GM18499 (cell line): ENCODE measurements at regions not wholly inside any gene's neighbourhood (a gene's known extent, or its start where the extent isn't known, plus 50 kb on each side); places are given as distances from the start of the nearest gene placed in this dataset.
"Not testable (repeated sequence)": the region's sequence is repeated elsewhere in the genome, so short reads cannot be mapped to it uniquely, and the experiment has no call there.

Source experiments
- ATAC-seq: cut with Tn5 transposase; IDR thresholded peaks from one replicate; pipeline ENCODE4 v1.9.1; 2021; ENCODE audit warnings: moderate number of reproducible peaks; ENCODE audit not compliant: insufficient read depth, unreplicated experiment

DNA sequence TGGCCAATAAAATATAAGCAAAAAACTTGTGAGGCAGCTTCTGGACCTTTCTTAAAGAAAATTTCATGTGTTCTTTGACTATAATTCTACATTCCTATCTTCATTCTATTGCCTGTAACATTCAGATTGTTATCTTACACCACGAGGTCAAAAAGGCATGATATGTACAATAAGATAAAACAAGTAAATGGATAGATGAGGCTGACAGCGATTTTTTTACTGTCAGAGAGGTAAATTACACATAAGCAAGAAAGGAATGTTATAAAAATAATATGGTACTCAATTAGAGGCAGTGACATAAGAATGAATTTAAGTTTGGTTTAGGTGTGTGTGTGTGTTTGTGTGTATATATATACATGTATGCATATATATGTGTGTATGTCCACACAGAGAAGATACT, 660.0 kb downstream of the C12orf50 start:
- no peak for ATAC-seq

DNA sequence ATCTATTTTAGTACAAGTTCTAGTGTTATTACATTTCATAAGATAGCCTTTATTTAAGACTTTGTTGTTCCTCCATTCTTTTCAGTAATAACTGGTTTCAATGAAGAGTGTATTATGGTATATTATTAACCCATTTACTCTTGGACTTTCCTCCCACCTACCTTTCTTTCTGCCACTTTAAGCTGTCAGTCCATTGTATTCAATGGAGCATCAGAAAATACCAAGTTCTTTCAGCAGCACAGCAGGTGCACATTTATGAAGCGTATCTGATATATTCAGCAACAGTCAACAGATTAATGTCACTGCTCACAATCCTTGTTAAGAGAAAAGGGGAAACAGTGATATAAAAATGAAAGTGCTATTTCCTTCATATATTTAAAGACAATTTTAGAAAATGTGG, 660.9 kb downstream of the C12orf50 start:
- ATAC-seq = no peak

DNA sequence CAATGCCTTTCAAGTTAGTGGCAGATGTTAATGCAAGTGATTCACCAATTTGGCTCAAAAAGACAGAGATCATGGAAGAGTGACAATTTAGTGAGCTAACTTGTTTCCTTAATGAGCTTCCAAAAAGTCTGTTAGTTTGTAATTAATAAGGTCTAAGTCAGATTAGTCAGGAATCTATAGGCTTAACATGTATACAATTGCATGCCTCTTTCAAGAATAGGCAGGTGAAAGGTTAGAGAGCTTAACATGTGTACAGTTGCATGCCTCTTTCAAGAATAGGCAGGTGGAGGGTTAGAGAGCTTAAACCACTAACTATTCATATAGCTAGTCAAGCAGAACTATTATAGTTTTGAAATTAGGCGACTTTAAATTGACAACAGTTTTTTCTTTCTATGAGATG, 663.8 kb downstream of the C12orf50 start:
- no peak for ATAC-seq

DNA sequence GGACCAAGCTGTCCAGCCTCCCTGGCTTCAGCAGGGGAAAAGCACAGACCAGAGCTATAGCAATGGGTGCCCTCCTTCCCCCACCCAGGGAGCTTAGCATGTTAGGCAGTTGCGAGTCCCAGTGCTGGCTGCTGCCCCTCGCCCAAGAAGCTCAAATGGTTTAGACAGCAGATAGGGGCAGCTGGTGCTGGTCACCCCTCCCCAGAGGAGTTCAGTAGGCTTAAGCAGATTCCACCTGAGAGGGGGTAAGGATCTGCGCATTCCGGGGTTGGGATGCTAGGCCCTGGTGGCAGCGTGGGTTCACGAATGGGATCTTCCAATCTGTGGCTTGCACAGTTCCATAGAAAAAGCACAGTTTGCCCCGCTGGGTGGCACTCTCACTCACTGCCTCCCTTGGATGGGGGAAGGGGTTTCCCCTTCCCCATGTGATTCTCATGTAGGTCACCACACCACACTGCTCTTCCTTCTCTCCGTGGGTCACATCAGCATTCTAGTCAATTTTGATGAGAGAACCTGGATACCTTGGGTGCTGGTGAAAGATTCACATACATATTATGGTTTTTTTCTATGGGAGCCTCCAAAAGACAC, 665.6 kb downstream of the C12orf50 start:
- no peak for ATAC-seq

DNA sequence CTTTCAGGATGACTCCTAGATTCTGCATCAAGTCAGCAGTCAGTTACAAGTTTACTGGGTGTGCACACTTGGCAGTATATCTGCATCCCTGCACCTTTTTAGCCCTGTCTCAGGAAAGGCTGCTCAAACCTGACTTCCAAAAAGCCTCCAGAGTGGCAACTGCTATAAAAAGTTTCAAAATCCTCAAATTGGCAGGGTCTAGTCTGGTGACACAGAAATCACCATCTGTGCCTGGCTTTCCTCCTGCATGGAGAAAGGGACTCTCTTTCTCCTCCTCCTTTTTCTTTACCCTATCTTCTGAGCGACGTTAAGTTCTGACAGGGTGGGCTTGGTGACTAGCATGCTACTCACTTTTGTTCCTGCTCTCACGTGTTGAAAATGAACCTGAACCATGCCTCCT, 679.5 kb downstream of the C12orf50 start:
- ATAC-seq = no peak

DNA sequence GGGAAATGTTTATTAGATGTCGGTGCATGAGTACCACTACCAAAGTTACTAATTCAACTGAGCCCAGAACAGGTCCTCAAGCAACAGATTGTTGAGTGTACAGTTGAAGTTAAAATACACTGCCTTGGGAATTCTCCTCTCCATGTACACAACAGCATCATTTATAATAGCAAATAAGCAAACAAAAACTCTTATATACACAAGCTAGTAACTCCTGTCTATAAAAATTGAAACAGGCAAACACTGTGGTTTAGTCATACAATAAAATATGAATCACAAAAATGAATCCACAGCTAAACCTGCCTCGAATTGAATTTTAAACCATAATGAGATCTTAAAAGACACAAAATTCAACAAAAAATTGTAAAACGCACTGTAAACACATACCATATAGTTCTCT, 681.1 kb downstream of the C12orf50 start:
- no peak for ATAC-seq

DNA sequence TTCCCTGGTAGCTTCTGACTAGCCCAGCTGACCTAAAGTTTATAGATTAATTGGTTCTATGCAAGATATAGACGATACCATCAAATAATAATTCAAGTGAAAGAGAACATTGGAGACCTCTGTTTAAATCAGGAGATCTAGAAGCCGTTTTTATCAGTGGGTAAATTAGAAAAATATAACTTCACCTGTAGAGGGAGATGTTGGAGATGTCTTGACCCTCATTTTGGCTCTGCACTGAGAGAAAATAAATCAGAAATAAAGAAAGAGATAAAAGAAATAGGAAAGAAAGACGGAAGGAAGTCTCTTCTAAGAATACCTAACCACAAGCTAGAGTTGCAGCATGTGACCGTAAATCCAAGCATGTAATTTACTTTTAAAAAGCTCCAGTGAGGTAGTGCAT, 684.5 kb downstream of the C12orf50 start:
- ATAC-seq = no peak

DNA sequence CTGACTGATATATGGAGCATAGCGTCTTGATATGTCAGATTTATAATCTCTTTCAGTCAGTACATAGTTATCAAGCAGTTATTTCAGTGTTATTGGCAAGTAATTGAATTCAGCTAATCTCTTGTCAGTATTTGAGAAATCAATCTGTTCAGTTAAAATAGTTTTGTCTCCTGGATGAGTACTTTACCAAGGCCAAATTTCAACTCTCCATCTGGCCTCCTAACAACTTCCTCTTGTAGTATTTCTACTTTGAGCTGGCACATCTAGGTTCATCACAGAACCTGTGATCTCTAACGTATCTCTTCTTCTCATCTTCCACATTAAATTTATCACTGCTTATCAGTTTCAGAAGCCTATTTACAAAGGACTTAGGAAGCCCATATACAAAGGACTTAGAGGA, 690.5 kb downstream of the C12orf50 start:
- ATAC-seq = no peak

DNA sequence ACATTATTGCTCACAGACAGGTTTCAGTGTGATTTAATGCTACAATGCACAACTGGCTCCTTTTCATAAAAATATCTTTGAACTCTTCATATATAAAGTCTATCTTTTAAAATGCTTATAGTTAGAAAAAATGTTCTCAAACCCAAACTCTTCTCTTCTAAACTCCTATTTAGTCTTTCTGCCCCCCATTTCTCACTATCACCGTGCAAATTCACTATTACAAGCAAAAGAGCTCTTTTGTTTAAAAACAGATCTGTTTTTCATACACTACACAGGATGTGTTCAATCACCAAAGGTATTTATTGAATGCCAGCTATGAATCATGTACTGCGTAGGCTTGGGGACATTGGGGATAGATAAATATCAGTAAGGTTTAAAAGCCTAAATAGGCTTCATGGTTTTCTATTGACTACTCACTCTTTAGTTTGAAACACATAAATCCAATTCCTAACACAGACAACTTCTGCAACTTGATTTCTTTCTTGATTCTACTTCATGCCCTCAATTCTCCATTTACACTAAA, 692.3 kb downstream of the C12orf50 start:
- no peak for ATAC-seq

DNA sequence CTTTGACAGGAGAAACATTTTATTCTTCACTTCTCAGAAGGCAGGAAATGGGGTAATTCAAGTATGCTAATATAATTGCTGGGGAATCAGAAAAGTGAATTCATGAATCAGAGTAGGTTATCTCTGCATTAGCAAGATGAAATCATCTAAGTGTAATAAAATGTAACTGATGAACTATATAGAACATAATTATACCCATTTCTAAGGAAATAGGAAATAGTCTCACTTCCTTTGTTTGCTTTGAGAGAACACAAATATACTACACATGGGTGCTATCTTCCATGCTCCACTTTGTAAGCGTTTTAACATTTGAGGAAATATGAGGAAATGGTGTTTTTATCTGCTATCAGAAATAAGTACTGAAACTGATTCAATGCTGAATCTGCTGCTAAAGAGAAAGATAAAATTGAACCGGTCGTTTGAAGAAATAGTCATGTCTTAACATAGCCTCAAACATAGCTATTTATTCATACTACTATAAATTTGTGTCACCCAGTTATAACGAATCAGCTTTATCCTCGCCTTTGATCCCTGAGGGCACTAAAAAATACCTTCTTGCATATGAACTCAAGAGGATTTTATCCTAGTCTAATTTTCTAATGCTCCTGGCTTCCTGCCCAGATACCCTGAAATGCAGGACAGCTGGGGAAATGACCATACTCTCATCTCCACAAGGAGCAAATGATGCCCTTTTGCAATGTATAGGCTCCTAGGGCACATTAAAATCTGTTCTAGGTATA, 696.0 kb downstream of the C12orf50 start:
- ATAC-seq = no peak

DNA sequence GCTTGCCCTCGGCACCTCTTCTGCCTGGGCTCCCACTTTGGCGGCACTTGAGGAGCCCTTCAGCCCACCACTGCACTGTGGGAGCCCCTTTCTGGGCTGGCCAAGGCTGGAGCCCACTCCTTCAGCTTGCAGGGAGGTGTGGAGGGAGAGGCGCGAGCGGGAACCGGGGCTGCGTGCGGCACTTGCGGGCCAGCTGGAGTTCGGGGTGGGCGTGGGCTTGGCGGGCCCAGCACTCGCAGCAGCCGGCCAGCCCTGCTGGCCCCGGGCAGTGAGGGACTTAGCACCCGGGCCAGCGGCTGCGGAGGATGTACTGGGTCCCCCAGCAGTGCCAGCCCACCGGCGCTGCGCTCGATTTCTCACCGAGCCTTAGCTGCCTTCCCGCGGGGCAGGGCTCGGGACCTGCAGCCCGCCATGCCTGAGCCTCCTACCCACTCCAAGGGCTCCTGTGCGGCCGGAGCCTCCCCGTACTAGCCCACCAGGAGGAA, 699.1 kb downstream of the C12orf50 start:
- ATAC-seq = not testable (repeated sequence)

DNA sequence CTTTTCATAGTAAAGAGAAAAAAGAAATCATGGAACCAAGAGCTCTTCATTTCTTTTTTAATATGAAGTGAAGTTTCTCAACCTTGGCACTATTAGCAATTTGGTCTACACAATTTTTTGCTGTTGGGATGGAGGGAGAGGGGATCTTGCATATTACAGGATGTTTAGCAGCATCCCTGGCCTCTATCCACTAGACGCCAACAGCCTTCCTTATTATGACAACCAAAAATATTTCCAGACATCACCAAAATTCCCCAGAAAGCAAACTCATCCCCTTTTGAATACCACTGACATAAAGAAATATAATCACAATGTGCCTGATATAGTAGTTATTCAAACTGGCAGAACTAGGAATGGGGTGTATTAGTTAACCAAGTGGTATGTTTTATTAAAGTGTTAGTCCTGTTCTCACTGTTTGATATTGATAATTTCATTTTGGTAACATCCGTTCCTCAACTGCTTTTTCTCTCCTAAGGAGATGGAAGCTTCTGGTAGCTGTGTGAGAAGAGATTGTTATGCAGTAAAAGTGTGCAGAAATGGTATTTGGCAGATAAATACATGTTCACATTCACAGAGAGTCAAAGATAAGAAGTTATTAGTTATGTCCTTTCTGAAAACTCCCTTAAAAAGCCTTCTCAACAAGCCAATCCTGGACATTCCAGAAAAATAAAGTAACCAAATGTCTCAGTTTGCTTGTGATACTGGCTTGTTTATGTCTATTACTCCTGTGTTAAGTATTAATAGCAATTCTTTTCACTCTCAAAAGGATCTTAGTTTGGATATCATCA, 699.9 kb downstream of the C12orf50 start:
- no peak for ATAC-seq

DNA sequence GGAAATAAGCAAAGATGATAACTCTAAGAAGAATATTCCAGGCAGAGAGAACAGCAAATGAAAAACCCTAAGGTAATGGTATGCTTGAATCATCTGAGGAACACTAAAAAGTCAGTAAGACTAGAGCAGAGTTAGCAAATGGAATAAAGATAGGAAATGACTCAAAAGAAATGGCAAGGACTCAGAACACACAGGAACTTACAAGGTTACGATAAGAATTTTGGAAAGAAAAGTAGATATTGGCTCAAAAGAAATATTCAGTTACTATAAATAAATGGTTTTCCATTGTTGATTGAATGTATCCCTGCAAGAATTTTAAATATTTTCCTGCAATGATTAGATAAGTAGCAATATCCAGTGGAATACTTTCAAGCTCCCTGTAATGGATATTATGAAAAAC, 705.8 kb downstream of the C12orf50 start:
- ATAC-seq = no peak

DNA sequence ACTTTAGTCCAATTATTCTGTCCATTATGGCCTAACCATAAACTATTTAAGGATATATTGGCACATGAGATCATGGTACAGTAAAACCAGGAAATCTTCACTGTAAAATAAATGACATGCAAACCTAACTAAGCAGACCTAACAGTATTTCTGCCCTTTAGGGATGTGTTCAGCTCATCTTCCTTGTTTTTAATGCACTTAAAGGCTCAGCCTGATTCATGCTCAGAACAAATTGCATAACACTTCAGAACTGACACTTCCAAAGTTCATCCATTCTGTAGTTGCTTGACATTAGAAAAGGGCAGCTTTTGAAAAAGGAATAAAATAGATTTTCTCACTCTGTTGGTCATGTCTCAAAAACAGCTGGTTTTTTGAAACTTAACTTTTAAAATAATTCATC, 708.5 kb downstream of the C12orf50 start:
- ATAC-seq = no peak

DNA sequence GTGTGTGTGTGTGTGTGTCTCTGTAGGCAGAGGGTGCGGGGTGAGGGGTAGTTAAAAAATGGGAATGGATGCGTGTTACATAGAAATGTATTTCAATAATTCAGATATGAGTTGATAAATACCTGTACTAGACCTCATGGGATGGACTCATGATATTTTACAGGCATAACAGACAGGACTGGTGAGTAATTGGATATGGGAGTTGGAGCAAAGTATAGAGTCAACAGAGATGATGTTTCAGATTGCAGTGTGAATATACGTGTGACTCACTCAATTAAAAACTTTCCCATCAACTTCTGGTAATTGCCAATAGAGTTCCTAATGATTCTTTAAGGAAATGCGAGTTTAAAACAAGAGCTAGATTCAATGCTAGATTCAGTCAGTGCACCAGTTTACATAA, 711.9 kb downstream of the C12orf50 start:
- no peak for ATAC-seq

DNA sequence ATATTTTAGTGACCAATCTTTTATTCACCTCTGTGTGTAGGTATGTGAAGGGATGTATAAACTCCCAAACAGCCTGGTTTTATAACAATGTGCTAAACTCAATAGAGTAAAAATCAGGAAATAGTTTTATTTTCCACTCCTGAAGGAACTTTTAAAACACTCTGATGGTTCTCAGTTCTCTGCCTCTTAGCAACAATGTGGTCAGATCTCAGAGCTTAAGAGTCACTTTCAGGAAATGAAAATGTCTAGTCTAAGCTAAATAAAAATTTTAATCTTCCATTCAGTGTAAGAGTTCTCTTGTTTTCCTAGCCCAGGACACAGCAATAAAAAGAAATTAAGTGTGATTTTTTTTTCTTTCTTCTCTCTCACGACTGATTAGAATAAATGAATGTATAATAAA, 718.0 kb downstream of the C12orf50 start:
- ATAC-seq = no peak

DNA sequence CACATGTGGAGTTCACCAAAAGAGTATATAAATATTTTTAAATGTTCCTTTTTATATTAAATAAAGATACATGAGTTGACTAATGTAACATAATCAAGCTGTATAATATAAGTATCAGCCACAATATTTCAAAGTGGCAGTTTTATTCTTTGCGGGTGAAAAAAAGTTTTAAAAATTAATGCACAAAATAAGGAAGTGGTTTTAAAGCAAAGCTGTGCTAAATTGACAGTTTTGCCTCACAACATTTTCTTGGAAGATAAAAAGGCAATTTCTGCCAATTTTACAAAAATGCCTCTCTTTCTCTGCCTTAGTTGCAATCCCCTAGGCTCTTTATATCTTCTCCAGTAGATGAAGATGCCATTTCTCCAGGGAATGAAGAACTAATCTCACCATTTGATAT, 719.1 kb downstream of the C12orf50 start:
- ATAC-seq = no peak

DNA sequence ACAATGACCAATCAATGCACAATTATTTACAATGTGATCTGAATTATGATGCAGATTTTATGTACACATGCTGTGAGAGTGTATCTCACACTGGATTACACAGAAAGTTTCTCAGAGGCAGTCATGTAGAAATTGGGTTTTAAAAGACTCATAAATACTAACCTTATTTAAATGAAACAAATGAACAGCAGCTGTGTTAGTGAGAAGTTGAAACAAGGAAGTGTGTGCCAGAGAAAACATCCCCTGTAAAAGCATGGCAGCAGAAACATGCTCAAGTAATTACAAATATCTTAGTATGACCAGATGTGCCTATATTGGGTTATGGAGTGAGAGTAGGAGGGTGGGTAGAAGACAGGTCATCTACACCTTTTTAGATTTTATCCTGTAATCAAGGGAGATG, 723.7 kb downstream of the C12orf50 start:
- ATAC-seq = no peak

DNA sequence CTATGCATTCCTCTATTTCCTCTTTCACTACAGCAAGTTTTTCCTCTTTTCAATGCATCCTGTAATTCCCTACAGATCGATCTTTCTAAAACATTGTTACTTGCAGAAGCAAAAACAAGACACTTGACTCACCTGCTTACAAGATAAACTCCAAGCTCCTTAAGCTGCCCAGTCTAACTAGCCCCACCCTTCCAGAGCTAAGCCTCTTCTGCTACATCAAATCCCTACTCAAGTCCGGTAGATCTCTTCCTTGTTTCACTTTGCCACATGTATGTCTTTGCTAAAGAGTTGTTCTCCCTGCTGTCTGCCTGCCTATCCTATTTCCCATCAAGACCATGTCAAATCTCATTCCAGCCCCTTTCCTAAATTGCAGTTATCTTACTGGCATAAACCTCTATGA, 724.8 kb downstream of the C12orf50 start:
- ATAC-seq = no peak

DNA sequence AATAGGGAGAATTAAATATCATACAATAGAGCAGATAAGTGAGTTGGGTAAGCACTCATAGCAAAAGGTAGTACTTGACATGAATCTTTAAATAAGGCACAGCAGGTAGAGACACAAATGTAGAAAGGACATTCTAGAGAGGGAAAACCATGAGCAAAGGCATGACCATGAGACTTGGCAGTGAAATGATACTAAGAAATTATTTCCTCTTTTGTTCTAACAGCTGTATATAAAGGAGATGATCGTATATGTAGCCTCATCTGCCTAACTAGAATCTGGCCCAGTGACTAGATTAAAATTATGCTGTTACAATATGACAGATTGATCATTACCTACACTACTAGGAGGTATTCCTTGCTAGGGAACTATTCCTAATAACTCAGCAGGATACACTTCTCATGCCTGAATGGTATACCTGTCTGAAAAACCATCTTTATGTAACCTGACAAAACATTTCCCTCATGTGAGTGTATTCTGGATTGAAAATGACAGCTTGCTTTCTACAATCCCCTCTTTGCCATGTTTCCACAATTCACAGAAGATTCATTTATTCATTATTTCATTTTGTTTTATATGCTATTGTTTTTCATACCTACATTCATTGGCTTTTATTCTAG, 725.7 kb downstream of the C12orf50 start:
- no peak for ATAC-seq
